ENCODE measurements at regions not wholly inside any gene's neighbourhood (a gene's known extent, or its start where the extent isn't known, plus 50 kb on each side); places are given as distances from the start of the nearest gene placed in this dataset.
A peak's percentile ranks its signal among the peaks of the same experiment; 100 is the strongest.

GRCh38 chr2:236654496-236654895 lies 84.9 kb downstream of the ACKR3 start:
- no peak overlapping the region for H4K5ac ChIP-seq (ENCODE audit: insufficient read length, low read depth, low read length)
- no peak overlapping the region for H3K4me2 ChIP-seq (ENCODE audit: insufficient read depth in 1 of 2, low read depth in 2 of 2, low read length in 2 of 2)
- H4K8ac ChIP-seq (ENCODE audit: extremely low read depth, insufficient read depth, low read length): no peak overlapping the region
- no peaks in the 10 kb centered on the region for H4K20me1 ChIP-seq (replicated peaks in 1 of 2; ENCODE audit: control insufficient read depth in 1 of 2, insufficient read depth in 2 of 2, low read length in 2 of 2)
- H2BK15ac ChIP-seq (ENCODE audit: low read length): peak overlapping the region; percentile 81; the same call in 1 of the 2 replicates
- no peak overlapping the region for H3K9ac ChIP-seq (replicated peaks in 1 of 4; ENCODE audit: extremely low read depth in 1 of 4, low read depth in 3 of 4, low read length in 3 of 4)
- ChIA-PET POLR2A (ENCODE audit: partially characterized antibody) (no interaction called here), CTCF (ENCODE audit: partially characterized antibody) (interaction anchor here (0.7 to 1.2 kb wide), 2 partner anchors 10 to 27 kb away, joined by 3 read pairs; no protein-coding TSS in a partner anchor)
- no peak overlapping the region for H2BK5ac ChIP-seq (ENCODE audit: low read depth, low read length)
- H3K56ac ChIP-seq (replicated peaks; ENCODE audit: insufficient read length, low read depth, low read length): no peak overlapping the region
- H2AFZ ChIP-seq (ENCODE audit: low read length): no peak overlapping the region
- no peaks in the 10 kb centered on the region for H3K79me1 ChIP-seq (ENCODE audit: low read depth, low read length)
- no peak overlapping the region for H2BK120ac ChIP-seq (replicated peaks; ENCODE audit: low read depth, low read length)
- no peak for FAIRE-seq
- H3K4me3 ChIP-seq (ENCODE audit: extremely low read depth in 1 of 4, insufficient read depth in 2 of 4, low read depth in 3 of 4, low read length in 4 of 4): no peak overlapping the region
- H3K23ac ChIP-seq (ENCODE audit: insufficient read length): no peak overlapping the region
- no peak overlapping the region for H2AK5ac ChIP-seq (ENCODE audit: low read depth, low read length)
- H2BK20ac ChIP-seq (ENCODE audit: low read length): 0 out of 2 replicates have a peak overlapping the region, but pooled peaks have one; percentile 61
- no peak overlapping the region for H3K14ac ChIP-seq (ENCODE audit: insufficient read length)
- H3K4ac ChIP-seq (replicated peaks; ENCODE audit: insufficient read length, low read depth, low read length): no peak overlapping the region
- no peak overlapping the region for H4K91ac ChIP-seq (replicated peaks; ENCODE audit: insufficient read length, low read length)
- WGBS, 2 experiments (ENCODE audit: extremely low coverage in 1 of 2, insufficient coverage in 1 of 2, insufficient read length in 1 of 2, insufficient replicate concordance in 2 of 2, low coverage in 1 of 2, low lambda C conversion rate in 2 of 2, missing lambda C conversion rate in 1 of 2): 81% methylated on average over 6 of the region's 6 CpGs; no CpG with 5 or more reads in 1 of the 2 experiments
- H3K27ac ChIP-seq (ENCODE audit: low read depth, low read length): no peak overlapping the region
- H3K23me2 ChIP-seq (ENCODE audit: low read depth, low read length): no peaks in the 10 kb centered on the region
- H3K36me3 ChIP-seq (ENCODE audit: control insufficient read depth in 2 of 4, insufficient read depth in 4 of 4, low read length in 3 of 4): no peaks in the 10 kb centered on the region
- H3K9me3 ChIP-seq (ENCODE audit: insufficient read depth in 2 of 2, low read depth in 1 of 2, low read length in 1 of 2): no peaks in the 10 kb centered on the region
- DNase-seq (ENCODE audit: low read depth in 1 of 2, low spot score in 2 of 2): no peak
- peaks cover 0 to 2% (median 0%) of the 10 kb centered on the region in 4 experiments; a peak in 1 of 7 replicates for H3K4me1 ChIP-seq (replicated peaks in 1 of 4; ENCODE audit: control insufficient read depth in 3 of 4, insufficient read depth in 4 of 4, low read length in 3 of 4)
- H3K18ac ChIP-seq (ENCODE audit: extremely low read depth, low read length): no peak overlapping the region
- no peaks in the 10 kb centered on the region for H3K79me2 ChIP-seq (ENCODE audit: control insufficient read depth in 1 of 2, insufficient read depth in 2 of 2, low read length in 2 of 2)
- H3K27me3 ChIP-seq (replicated peaks in 1 of 4; ENCODE audit: control insufficient read depth in 3 of 4, extremely low read depth in 1 of 4, insufficient read depth in 3 of 4, low read length in 3 of 4): no peaks in the 10 kb centered on the region
- H2BK12ac ChIP-seq (ENCODE audit: low read depth, low read length): no peak overlapping the region
- TF ChIP-seq CHD1 (IDR thresholded peaks at IDR 0.05; ENCODE audit: low read depth, low read length) (no peak), CREB1 (IDR thresholded peaks at IDR 0.05) (no peak), HDAC6 (IDR thresholded peaks at IDR 0.05; ENCODE audit: low read depth, low read length) (no peak), KDM5A (IDR thresholded peaks at IDR 0.05; ENCODE audit: low read length) (no peak), TCF12 (IDR thresholded peaks at IDR 0.05; ENCODE audit: low read depth, low read length) (no peak), NANOG (IDR thresholded peaks at IDR 0.05; ENCODE audit: insufficient read depth, low read depth, low read length, poor library complexity, severe bottlenecking) (no peak), RNF2 (IDR thresholded peaks at IDR 0.05; ENCODE audit: borderline replicate concordance, low read depth, low read length, missing control alignments, poor library complexity, severe bottlenecking) (no peak)
- TF ChIP-seq, protein P1, sequence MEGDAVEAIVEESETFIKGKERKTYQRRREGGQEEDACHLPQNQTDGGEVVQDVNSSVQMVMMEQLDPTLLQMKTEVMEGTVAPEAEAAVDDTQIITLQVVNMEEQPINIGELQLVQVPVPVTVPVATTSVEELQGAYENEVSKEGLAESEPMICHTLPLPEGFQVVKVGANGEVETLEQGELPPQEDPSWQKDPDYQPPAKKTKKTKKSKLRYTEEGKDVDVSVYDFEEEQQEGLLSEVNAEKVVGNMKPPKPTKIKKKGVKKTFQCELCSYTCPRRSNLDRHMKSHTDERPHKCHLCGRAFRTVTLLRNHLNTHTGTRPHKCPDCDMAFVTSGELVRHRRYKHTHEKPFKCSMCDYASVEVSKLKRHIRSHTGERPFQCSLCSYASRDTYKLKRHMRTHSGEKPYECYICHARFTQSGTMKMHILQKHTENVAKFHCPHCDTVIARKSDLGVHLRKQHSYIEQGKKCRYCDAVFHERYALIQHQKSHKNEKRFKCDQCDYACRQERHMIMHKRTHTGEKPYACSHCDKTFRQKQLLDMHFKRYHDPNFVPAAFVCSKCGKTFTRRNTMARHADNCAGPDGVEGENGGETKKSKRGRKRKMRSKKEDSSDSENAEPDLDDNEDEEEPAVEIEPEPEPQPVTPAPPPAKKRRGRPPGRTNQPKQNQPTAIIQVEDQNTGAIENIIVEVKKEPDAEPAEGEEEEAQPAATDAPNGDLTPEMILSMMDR (IDR thresholded peaks at IDR 0.05; ENCODE audit: control extremely low read depth in 1 of 3, insufficient read depth in 1 of 3, low read depth in 1 of 3, low read length in 3 of 3): no peak

All from H1 (cell line).